Psoas muscle (tissue), 7 donors: ENCODE measurements at regions not wholly inside any gene's neighbourhood (a gene's known extent, or its start where the extent isn't known, plus 50 kb on each side); places are given as distances from the start of the nearest gene placed in this dataset.

ENCODE experiments used
- ATAC-seq, 4 donors: fragments of 200-7000 bp; cut with Tn5 transposase; one replicate each; pipeline ENCODE4 v1.9.1; 2020; ENCODE audit warnings: moderate library complexity in 3 of 4, mild to moderate bottlenecking in 2 of 4
- DNase-seq, 2 donors: peaks; one replicate each; pipeline ENCODE4 v3.0.0-alpha.2; 2020
- H3K27ac ChIP-seq: fragments of 200-600 bp; one replicate; pipeline ENCODE4 v1.8.0; 2022
- H3K27me3 ChIP-seq, 3 donors: fragments of 200-600 bp in 1 of 3; one replicate each; pipeline versions ENCODE4 v1.6.1 to v1.8.0; 2013 to 2022; ENCODE audit warnings: low read length in 2 of 3, mild to moderate bottlenecking in 2 of 3, moderate library complexity in 1 of 3; ENCODE audit not compliant: insufficient read depth in 3 of 3
- H3K36me3 ChIP-seq, 2 donors: fragments of 200-600 bp in 1 of 2; one replicate each; pipeline versions ENCODE4 v1.6.1 to v1.8.0; 2013 to 2022; ENCODE audit warnings: low read depth in 1 of 2, mild to moderate bottlenecking in 1 of 2, moderate library complexity in 1 of 2; ENCODE audit not compliant: insufficient read depth in 1 of 2
- H3K4me1 ChIP-seq: fragments of 200-600 bp; one replicate; pipeline ENCODE4 v1.8.0; 2022
- H3K4me3 ChIP-seq: fragments of 200-600 bp; one replicate; pipeline ENCODE4 v1.8.0; 2022; ENCODE audit warnings: mild to moderate bottlenecking
- H3K9me3 ChIP-seq: fragments of 200-600 bp; one replicate; pipeline ENCODE4 v1.8.0; 2022
- CTCF ChIP-seq: fragments of 200-600 bp; IDR thresholded peaks from one replicate; pipeline ENCODE4 v1.8.0; 2022; ENCODE audit warnings: antibody characterized with exemption
- WGBS, 3 donors: extraction: QIAGEN DNeasy Blood & Tissue Kit; methylation state at CpG; one replicate each; pipeline versions ENCODE4 v1.1.6 to v1.1.7; 2013; 5-methylcytosine and 5-hydroxymethylcytosine counted together
- intact Hi-C, 2 donors: fragments of 100-400 bp; cut with DNase I; formaldehyde crosslinking; loops; one replicate each; pipeline versions ENCODE4 v1.11.0 to v1.14.2; 2022
- donor health status: healthy with polysubstance abuse.
- donor health status: DM: no; HTN: no; CAD: no; lungs with moderate emphysema.
- donor health status: Bipolar disorder and iron deficiency.
- donor health status: healthy.
- donor health status: DM: yes; HTN: yes; CAD: no.
- donor health status: DM: no; HTN: no; CAD: no.
- donor health status: DM: yes; HTN: yes; CAD: no.

DNA sequence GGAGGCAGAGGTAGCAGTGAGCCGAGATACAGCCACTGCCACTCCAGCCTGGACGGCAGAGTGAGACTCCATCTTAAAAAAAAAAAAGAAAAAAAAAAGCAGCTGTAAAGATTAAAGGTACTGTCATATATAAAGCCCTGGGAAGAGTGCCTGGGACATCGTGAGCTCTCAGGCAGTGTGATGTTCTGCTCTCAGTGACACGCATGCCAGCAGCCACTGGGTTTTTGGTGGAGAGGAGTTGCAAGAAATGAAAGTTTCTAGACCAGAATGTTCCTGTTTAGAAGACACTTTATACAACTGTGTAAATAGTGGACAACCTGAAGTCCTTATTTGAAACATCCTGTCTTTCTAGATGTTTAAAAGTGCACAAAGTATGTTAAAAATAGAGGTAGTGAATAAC is 213.2 kb downstream of the IRF8 start:
- Histone ChIP-seq H3K4me1 (no peaks in the 10 kb centered on the region), H3K27me3 (peaks cover 0 to 8% (median 8%) of the 10 kb centered on the region in 3 donors), H3K36me3 (no peaks in the 10 kb centered on the region), H3K9me3 (no peaks in the 10 kb centered on the region), H3K4me3 (no peak overlapping the region), H3K27ac (no peak overlapping the region)
- ATAC-seq (no peak), DNase-seq (no peak)
- no peak for TF ChIP-seq CTCF
- 44 to 57% (median 48%) methylated on average over 4 of the region's 4 CpGs for WGBS, 3 donors
- intact Hi-C loops = no loop called here

DNA sequence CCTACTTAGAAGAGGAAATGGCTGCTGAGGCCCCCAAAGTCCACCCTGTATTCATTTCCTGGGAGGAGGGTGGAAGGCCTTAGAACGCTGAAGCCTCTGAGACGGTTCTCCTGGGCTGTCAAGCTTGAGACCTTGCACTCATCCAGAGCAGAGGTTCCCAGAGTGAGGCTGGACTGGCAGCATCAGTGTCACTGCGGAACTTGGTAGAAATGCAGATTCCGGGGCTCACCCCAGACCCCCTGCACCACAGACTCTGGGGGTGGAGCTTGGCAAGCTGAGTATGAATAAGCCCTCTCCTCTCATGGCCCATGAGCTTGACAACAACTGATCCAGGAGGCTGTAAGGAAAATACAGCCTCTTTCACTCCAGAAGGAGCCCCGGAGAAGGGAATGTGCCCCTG is 218.3 kb downstream of the IRF8 start:
- ATAC-seq (no peak), DNase-seq (no peak)
- intact Hi-C loops = no loop called here
- TF ChIP-seq CTCF = no peak
- no peak overlapping the region for H3K4me3 ChIP-seq
- no peaks in the 10 kb centered on the region for H3K4me1 ChIP-seq
- WGBS, 3 donors = 65 to 69% (median 67%) methylated on average over 5 of the region's 5 CpGs
- H3K9me3 ChIP-seq = no peaks in the 10 kb centered on the region
- H3K27ac ChIP-seq = no peak overlapping the region
- no peaks in the 10 kb centered on the region for H3K36me3 ChIP-seq
- peaks cover 0 to 29% (median 10%) of the 10 kb centered on the region in 3 donors for H3K27me3 ChIP-seq

- no peaks in the 10 kb centered on the region for H3K36me3 ChIP-seq
- ATAC-seq (no peak), DNase-seq (no peak)
- intact Hi-C loops = no loop called here
- no peak overlapping the region for H3K4me3 ChIP-seq
- H3K27me3 ChIP-seq = peaks cover 0 to 32% (median 15%) of the 10 kb centered on the region in 3 donors
- TF ChIP-seq CTCF = no peak
- H3K9me3 ChIP-seq = no peaks in the 10 kb centered on the region
- no peaks in the 10 kb centered on the region for H3K4me1 ChIP-seq
- H3K27ac ChIP-seq = no peak overlapping the region
- WGBS, 3 donors = 19 to 25% (median 25%) methylated on average over 16 of the region's 16 CpGs
Measured at GRCh38 chr16:86117756-86118155, 218.8 kb downstream of the IRF8 start.

DNA sequence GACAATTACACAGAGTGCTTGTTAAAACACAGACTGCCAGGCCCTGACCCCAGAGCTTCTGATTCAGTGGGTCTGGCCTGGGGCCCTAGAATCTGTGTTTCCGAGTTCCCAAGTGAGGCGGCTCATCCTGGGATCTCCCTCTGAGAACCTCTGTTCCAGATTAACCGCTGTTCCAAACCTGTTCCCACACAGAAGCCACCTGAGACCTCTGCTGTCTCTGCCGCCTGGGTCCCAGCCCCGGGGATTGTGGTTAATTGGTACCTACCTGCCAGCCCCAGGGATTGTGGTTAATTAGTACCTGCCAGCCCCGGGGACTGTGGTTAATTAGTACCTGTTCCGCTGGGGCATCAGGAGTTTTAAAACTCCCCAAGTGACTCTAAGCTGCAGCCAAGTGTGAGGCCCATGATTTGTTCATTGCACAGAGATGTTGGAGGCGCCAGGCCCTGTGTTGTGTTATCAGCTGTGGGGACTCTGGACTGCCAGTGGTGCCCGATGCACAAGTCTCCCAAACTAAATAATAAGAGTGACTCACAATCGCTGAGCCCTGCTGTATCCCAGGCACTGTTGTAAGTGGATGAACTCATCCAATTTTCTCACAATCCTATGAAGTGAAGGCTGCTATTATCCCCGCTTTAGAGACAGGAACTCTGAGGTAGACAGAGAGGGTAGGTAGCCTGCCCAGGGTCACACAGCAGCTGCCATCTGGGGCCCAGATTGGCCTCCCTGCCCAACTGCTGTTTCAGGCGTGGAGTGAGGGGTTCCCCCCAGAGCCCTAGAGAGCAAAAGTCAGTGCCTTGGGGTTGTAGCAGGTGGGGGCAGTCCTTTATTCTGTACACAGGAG is 219.7 kb downstream of the IRF8 start:
- Histone ChIP-seq H3K27me3 (peaks cover 0 to 40% (median 16%) of the 10 kb centered on the region in 3 donors), H3K9me3 (no peaks in the 10 kb centered on the region), H3K36me3 (no peaks in the 10 kb centered on the region), H3K4me3 (no peak overlapping the region), H3K4me1 (no peaks in the 10 kb centered on the region), H3K27ac (no peak overlapping the region)
- WGBS, 3 donors = 61 to 69% (median 62%) methylated on average over 12 of the region's 12 CpGs
- no peak for TF ChIP-seq CTCF
- no peak for ATAC-seq
- intact Hi-C loops = no loop called here
- DNase-seq = no peak
